ENCODE measurements at regions not wholly inside any gene's neighbourhood (a gene's known extent, or its start where the extent isn't known, plus 50 kb on each side); places are given as distances from the start of the nearest gene placed in this dataset.

DNA sequence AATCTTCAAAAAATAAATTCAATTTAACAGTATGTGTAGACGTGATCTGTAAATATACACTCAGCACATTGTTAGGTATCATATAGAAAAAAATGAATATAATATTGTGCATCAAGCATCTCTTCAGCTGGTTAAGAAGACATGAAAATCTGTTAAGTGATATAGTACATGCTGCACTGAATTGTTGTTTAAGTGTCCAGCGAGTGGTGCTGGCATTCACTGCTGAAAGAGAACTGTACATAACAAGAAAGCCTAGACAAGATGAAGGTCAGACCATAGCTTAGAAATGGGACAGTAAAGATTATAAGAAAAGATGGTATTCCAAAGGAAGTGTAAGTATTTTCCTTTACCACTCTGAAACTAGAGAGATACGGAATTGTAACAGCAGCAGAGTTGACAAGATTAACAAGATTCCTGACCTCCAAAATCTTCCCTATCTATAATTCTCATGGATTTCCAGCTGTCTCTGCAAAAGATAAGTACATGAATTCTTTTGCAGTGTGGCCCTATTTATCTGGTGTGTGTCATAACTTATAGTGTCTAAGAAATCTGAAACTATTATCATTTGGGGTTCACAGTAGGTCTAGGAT lies 198.6 kb downstream of the FLRT2 start:
- TF ChIP-seq, protein P1, sequence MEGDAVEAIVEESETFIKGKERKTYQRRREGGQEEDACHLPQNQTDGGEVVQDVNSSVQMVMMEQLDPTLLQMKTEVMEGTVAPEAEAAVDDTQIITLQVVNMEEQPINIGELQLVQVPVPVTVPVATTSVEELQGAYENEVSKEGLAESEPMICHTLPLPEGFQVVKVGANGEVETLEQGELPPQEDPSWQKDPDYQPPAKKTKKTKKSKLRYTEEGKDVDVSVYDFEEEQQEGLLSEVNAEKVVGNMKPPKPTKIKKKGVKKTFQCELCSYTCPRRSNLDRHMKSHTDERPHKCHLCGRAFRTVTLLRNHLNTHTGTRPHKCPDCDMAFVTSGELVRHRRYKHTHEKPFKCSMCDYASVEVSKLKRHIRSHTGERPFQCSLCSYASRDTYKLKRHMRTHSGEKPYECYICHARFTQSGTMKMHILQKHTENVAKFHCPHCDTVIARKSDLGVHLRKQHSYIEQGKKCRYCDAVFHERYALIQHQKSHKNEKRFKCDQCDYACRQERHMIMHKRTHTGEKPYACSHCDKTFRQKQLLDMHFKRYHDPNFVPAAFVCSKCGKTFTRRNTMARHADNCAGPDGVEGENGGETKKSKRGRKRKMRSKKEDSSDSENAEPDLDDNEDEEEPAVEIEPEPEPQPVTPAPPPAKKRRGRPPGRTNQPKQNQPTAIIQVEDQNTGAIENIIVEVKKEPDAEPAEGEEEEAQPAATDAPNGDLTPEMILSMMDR (conservative IDR thresholded peaks at IDR 0.05), result no peak
- no peak for TF ChIP-seq EZH2 (IDR thresholded peaks at IDR 0.05; ENCODE audit: low read depth)

Data from PC-9 (cell line).